ENCODE measurements at regions not wholly inside any gene's neighbourhood (a gene's known extent, or its start where the extent isn't known, plus 50 kb on each side); places are given as distances from the start of the nearest gene placed in this dataset.

GRCh38 chr22:44597616-44598015 is 99.6 kb upstream of the RTL6 start:
- no peak for TF ChIP-seq CTCF (IDR thresholded peaks at IDR 0.05)
- no peak for TF ChIP-seq POLR2A (IDR thresholded peaks at IDR 0.05)
- no peak for TF ChIP-seq EP300 (IDR thresholded peaks at IDR 0.05)
